Fibroblast of the aortic adventitia (primary cell): ENCODE measurements at regions not wholly inside any gene's neighbourhood (a gene's known extent, or its start where the extent isn't known, plus 50 kb on each side); places are given as distances from the start of the nearest gene placed in this dataset.
"Not testable (repeated sequence)": the region's sequence is repeated elsewhere in the genome, so short reads cannot be mapped to it uniquely, and the experiment has no call there.

ENCODE experiments used
- DNase-seq: peaks from one replicate; pipeline ENCODE4 v3.0.0-alpha.2; 2010; ENCODE audit warnings: low read depth
- H3K4me3 ChIP-seq: 2 replicates; pipeline ENCODE4 v1.5.1; 2011; ENCODE audit warnings: low read depth, mild to moderate bottlenecking, control low read depth, low read length, moderate library complexity
- TF ChIP-seq, protein P1 (sequence below): IDR thresholded peaks from 2 replicates; pipeline ENCODE4 v1.5.1; 2011; ENCODE audit warnings: mild to moderate bottlenecking, low read length, control low read depth, inconsistent platforms; ENCODE audit not compliant: insufficient read depth

DNA sequence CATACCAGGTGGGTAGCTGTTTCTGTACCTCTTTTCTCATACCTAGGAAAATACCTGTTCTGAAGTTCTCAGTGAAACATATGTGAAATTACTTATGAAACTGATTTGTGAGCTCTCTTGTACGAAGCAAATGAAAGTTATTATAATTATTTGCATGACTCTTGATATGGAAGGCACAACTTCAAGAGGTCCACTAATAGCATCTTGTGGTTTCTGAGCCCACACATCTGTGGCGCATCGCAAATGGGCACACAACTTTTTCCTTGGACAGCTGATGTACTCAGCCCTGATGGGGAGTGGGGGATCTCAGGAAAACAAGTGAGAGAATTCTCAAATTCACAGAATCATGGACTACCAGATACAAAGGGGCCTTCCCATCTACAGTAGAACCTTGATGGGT, 432.3 kb downstream of the CD83 start:
- no peak for DNase-seq
- TF ChIP-seq, protein P1, sequence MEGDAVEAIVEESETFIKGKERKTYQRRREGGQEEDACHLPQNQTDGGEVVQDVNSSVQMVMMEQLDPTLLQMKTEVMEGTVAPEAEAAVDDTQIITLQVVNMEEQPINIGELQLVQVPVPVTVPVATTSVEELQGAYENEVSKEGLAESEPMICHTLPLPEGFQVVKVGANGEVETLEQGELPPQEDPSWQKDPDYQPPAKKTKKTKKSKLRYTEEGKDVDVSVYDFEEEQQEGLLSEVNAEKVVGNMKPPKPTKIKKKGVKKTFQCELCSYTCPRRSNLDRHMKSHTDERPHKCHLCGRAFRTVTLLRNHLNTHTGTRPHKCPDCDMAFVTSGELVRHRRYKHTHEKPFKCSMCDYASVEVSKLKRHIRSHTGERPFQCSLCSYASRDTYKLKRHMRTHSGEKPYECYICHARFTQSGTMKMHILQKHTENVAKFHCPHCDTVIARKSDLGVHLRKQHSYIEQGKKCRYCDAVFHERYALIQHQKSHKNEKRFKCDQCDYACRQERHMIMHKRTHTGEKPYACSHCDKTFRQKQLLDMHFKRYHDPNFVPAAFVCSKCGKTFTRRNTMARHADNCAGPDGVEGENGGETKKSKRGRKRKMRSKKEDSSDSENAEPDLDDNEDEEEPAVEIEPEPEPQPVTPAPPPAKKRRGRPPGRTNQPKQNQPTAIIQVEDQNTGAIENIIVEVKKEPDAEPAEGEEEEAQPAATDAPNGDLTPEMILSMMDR: no peak
- no peak overlapping the region for H3K4me3 ChIP-seq

DNA sequence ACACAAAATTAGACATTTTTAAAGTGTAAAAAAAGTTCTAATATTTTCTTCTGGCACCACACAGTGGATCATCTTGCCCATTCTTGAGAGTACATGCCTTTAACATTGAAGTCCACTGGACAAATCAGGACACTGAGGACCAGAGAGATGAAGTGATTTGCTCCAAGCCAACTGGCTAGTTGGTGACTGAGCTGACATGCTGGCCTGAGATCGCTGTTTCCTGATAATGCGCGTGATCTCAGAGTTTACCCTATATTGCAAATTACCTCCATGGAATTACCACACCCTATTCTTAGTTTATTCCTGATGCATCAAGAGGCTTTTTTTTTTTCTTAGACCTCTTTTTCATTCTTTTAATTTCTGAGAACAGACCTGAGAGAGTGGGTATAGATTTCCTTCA, 432.8 kb downstream of the CD83 start:
- DNase-seq: no peak
- TF ChIP-seq, protein P1: no peak
- no peak overlapping the region for H3K4me3 ChIP-seq

DNA sequence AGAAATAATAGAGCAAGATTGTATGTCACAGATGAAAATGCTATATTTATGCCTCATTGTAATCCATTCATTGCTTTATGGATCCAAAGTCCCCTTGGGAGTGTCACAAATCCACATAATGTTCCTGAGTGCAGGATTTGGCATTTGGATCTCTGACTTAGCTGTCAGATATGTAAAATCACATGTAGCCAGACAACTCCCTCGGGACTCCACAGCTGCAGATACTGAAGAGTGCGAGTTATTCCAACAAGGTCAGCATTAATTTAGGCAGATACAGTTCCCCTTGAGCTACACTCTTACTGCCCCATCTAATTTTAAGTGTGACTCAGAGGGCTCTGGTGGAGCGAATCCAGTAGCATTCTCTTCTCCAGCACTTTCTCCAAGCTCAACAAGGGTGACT, 433.2 kb downstream of the CD83 start:
- TF ChIP-seq, protein P1: no peak
- no peak overlapping the region for H3K4me3 ChIP-seq
- DNase-seq: peak; percentile 79

DNA sequence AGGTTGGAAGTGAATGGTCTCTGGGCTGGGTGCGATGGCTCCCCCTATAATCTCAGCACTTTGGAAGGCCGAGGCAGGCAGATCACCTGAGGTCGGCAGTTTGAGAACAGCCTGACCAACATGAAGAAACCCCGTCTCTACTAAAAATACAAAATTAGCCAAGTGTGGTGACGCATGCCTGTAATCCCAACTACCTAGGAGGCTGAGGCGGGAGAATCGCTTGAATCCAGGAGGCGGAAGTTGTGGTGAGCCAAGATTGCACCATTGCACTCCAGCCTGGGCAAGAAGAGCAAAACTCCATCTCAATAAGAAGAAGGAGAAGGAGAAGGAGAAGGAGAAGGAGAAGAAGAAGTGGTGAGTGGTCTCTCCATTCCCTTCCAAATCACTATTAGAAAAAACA, 434.0 kb downstream of the CD83 start:
- not testable (repeated sequence) for DNase-seq, H3K4me3 ChIP-seq

DNA sequence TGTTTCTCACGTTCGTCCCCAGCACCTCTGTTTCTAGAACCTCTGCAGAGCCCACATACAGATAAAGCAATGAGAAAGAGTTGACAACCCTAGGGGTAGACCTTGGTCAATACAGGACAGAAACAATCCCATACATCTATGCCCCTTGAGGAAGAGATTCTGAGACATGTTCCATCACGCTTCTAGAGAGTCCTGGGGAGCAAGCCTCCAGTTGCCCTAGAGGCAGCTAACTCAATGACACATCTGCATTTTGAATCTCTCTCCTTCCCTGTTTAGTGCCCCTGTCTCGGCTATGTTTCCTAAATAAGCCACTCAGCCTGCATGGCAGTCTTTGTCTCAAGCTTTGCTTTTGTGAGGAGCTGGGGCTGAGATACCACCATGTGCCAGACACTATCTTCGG, 435.3 kb downstream of the CD83 start:
- no peak overlapping the region for H3K4me3 ChIP-seq
- DNase-seq: no peak
- TF ChIP-seq, protein P1: no peak

DNA sequence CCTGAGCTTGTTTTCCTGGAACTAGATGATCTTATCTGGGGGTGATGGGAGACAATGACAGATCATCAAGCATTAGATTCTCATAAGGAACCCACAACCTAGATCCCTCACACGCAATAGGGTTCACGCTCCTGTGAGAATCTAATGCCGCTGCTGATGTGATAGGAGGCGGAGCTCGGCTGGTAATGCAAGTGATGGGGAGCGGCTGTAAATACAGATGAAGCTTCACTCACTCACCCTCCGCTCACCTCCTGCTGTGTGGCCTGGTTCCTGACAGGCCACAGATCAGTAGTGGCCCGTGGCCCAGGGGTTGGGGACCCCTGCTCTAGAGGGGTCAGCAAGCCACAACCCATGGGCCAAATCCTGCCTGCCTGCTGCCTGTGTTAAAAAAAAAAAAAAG, 435.9 kb downstream of the CD83 start:
- H3K4me3 ChIP-seq: no peak overlapping the region
- TF ChIP-seq, protein P1: no peak
- DNase-seq: no peak

DNA sequence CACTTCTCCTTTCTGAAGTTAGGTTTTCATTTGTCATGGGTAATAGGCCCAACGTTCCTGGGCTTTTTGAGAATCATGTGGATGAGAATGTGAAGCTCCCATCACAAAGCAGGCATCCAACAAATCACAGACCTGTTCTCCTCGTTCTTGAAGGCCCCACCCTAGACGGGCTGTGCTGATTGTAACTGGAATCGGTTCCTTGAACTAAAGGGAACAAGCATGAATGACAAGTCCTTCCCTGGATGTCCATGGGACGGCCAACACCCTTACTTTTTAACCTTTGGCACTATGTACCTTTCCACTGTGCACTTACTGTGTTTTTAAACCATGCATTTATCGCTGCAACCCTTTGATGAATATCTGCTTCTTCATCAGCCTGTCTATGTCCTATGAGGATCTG, 438.2 kb downstream of the CD83 start:
- TF ChIP-seq, protein P1: no peak
- H3K4me3 ChIP-seq: no peak overlapping the region
- DNase-seq: no peak
